IPS-18a (cell line): ENCODE measurements at regions not wholly inside any gene's neighbourhood (a gene's known extent, or its start where the extent isn't known, plus 50 kb on each side); places are given as distances from the start of the nearest gene placed in this dataset.

Experiments
- H3K27ac ChIP-seq: one replicate; pipeline ENCODE4 v1.5.1; 2013; ENCODE audit warnings: low read length
- H3K27me3 ChIP-seq: one replicate; pipeline ENCODE4 v1.6.1; 2013; ENCODE audit warnings: mild to moderate bottlenecking, low read length; ENCODE audit not compliant: control insufficient read depth, insufficient read depth
- H3K36me3 ChIP-seq: one replicate; pipeline ENCODE4 v1.6.1; 2013; ENCODE audit warnings: low read depth, low read length; ENCODE audit not compliant: control insufficient read depth
- H3K4me1 ChIP-seq: one replicate; pipeline ENCODE4 v1.6.1; 2013; ENCODE audit warnings: low read depth, low read length; ENCODE audit not compliant: control insufficient read depth
- H3K4me3 ChIP-seq: one replicate; pipeline ENCODE4 v1.5.1; 2013; ENCODE audit warnings: low read length
- H3K9ac ChIP-seq: one replicate; pipeline ENCODE4 v1.6.1; 2013; ENCODE audit warnings: mild to moderate bottlenecking, low read length, moderate library complexity
- H3K9me3 ChIP-seq: one replicate; pipeline ENCODE4 v1.6.1; 2013; ENCODE audit warnings: low read depth, low read length; ENCODE audit not compliant: control insufficient read depth

DNA sequence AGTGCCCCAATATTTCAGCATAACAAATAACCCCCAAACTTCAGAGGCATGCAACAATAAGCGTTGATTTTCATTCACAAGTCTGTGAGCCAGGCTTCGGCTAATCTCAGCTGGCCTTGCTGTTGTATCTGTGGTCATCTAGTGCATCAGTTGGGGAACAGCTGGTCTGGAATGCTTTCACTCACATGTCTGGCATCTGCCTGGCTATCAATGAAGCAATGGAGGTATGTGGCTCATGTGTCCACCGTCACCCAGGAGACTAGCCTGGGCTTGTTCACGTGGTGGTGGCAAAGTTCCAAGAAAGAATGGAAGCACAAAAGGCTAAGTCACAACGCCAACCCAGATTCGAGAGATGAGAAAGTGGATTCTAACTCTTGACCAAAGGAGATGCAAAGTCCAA, 304.8 kb upstream of the ISX start:
- Histone ChIP-seq H3K9me3 (no peaks in the 10 kb centered on the region), H3K27me3 (no peaks in the 10 kb centered on the region), H3K27ac (no peak overlapping the region), H3K4me1 (no peaks in the 10 kb centered on the region), H3K4me3 (no peak overlapping the region), H3K9ac (no peak overlapping the region), H3K36me3 (no peaks in the 10 kb centered on the region)

DNA sequence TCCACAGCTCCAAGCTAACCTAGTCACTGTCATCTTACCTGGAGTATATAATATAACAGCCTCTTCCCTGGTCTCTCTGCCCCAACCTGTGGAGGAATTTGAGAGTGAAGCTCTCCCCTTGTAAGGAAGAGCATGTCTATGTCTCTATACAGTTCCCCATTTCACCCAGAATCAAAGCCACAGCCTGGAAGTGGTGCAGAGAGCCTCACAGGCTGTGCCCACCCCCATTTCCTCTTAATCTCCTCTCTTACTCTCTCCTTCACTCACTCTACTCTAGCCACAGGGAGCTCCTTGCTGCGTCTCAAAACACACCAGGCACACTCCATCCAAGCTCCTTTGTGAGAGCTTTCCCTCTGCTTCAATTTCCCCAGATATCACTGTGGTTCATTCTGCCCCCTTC, 302.5 kb upstream of the ISX start:
- Histone ChIP-seq H3K27ac (no peak overlapping the region), H3K9me3 (no peaks in the 10 kb centered on the region), H3K27me3 (no peaks in the 10 kb centered on the region), H3K9ac (no peak overlapping the region), H3K4me3 (no peak overlapping the region), H3K4me1 (no peaks in the 10 kb centered on the region), H3K36me3 (no peaks in the 10 kb centered on the region)

DNA sequence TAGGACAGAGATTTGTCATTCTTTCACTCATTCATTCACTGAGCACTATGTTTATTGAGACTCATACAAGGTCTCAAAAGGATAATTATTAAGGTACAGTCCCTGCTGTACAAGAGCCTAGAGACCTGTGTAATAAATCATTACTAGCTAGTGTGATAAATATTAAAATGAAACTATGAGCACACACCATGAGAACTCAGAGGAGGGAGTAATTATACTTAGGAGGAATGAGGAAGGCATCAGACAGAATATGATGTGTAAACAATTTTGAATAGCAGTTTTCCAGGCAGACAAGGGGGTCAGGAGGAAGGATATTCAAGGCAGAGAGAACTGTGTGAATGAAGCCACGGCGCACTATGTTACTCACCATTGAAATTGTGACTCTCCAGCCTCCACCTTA, 300.8 kb upstream of the ISX start:
- Histone ChIP-seq H3K9me3 (no peaks in the 10 kb centered on the region), H3K4me3 (no peak overlapping the region), H3K4me1 (peaks cover 10% of the 10 kb centered on the region), H3K27me3 (no peaks in the 10 kb centered on the region), H3K9ac (no peak overlapping the region), H3K27ac (no peak overlapping the region), H3K36me3 (no peaks in the 10 kb centered on the region)

DNA sequence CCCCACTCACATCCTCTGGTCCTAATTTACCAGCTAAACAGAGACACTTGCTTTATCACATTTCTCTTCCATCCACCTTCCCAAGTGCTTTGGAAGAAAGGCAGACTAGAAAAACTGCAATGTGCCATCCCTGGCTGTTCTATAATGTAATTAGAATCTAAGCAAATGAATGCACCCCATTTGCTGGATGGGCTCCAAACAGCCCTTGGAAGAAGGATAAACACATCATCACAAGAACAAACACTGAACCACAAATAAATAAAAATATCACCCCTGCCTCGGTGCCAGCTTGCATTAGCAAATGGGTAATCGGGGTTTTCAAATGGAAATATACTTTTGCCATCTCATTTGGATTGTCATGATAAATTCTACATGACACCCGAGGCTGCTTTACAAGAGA, 296.6 kb upstream of the ISX start:
- no peak overlapping the region for H3K9ac ChIP-seq
- no peak overlapping the region for H3K27ac ChIP-seq
- peaks cover 16% of the 10 kb centered on the region for H3K4me1 ChIP-seq
- no peaks in the 10 kb centered on the region for H3K27me3 ChIP-seq
- H3K9me3 ChIP-seq, result no peaks in the 10 kb centered on the region
- H3K36me3 ChIP-seq, result no peaks in the 10 kb centered on the region
- H3K4me3 ChIP-seq, result no peak overlapping the region

DNA sequence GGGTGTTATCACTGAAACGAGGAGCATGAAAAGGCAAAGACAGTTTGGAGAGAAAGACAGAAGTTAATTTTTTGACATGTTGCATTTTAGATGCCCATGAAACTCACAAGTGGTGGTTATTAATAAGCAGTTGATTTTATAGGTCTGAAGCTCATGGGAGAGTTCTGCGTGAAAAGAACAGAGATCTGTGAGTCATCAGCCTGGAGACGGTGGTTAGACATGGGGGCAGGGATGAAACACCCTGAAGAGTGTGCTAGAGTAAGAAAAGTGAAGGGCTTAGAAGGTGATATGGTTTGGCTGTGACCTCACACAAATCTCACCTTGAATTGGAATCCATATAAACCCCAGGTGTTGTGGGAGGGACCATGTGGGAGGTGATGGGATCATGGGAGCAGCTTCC, 289.1 kb upstream of the ISX start:
- no peaks in the 10 kb centered on the region for H3K27me3 ChIP-seq
- peaks cover 8% of the 10 kb centered on the region for H3K9me3 ChIP-seq
- H3K9ac ChIP-seq, result no peak overlapping the region
- no peaks in the 10 kb centered on the region for H3K36me3 ChIP-seq
- H3K4me3 ChIP-seq, result no peak overlapping the region
- no peak overlapping the region for H3K27ac ChIP-seq
- H3K4me1 ChIP-seq, result no peaks in the 10 kb centered on the region

DNA sequence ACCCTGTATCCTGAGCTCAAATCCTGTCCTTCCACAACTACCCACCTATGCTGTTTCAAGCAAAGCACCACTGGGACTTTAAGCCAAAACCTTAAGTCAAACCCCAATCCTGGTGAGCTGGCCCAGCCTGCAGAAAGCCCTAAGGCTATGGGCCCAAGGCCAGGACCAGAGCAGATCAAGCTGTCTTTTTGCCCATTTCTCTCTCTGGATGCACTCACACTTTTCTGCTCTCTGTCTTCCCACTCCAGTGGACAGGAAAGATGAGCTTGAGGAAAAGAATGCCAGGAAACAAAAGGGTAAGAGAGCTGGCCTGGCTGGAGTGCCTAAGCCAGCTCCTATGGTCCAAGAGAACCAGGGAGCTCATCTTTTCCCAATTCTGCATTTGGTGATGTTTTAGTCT, 284.3 kb upstream of the ISX start:
- H3K27ac ChIP-seq, result no peak overlapping the region
- H3K27me3 ChIP-seq, result no peaks in the 10 kb centered on the region
- H3K9ac ChIP-seq, result no peak overlapping the region

DNA sequence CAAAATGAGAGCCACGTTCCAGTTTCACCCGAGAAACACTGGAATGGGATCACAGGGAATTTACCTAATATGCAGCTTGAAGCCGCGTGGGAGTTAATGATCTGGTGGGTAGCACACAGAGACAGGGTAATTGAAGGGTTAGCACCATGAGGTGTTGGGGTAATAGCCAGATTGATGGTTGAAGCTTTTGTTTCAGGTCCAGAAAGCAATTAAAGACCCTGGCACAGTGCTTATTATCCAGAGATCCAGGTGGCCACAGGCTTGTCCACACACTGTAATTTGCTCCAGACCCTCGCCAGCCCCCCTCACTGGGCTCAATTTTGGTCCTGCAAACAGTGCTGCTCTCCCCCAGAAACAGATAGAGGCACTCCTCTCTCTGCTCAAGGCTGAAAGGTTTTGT, 282.5 kb upstream of the ISX start:
- H3K27ac ChIP-seq, result no peak overlapping the region
- H3K4me3 ChIP-seq, result no peak overlapping the region
- H3K9ac ChIP-seq, result no peak overlapping the region
- no peaks in the 10 kb centered on the region for H3K27me3 ChIP-seq
- peaks cover 15% of the 10 kb centered on the region for H3K4me1 ChIP-seq
- no peaks in the 10 kb centered on the region for H3K36me3 ChIP-seq
- no peaks in the 10 kb centered on the region for H3K9me3 ChIP-seq

More for the DNA sequence above, 284.3 kb upstream of the ISX start:
- peaks cover 8% of the 10 kb centered on the region for H3K9me3 ChIP-seq
- no peak overlapping the region for H3K4me3 ChIP-seq
- H3K36me3 ChIP-seq, result no peaks in the 10 kb centered on the region
- H3K4me1 ChIP-seq, result peaks cover 15% of the 10 kb centered on the region

DNA sequence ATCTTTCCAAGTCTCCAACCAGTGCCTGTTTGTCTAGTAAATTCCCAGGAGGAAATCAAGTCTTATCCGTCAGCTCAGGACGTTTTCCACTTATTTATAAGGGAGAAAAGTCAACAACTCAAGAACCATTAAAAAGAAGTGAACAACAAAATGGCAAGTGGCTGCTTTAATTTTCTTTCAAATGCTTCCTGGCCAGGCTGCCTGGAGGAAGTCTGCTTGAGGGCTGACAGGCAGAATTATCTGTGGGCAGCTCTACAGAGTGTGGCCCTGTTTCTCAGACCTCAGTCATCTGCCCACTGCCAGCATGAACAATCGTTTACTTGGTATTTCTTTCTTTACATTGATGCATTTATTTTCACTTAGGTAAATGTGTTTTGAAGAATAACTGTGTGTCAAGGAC, 281.9 kb upstream of the ISX start:
- Histone ChIP-seq H3K9ac (no peak overlapping the region), H3K27ac (no peak overlapping the region), H3K4me1 (peaks cover 15% of the 10 kb centered on the region)

DNA sequence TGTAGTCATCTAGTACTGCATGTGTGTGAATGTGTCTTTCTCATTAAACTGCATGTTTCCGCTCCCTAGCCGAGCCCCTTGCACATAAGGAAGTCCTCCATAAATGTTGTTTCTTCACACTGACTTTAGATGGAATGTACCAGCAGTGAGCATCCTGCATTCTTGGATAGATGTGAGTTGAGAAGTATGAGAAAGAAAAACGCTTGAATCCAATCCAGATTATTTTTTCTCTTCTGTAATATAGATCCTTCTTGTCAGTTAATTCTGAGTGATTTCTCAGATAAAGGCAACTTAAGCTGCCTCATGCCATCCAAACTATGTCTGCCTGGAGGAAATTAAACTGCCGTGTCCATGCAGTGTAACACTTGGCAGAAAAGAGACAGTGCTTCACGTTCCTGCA, 268.1 kb upstream of the ISX start:
- Histone ChIP-seq H3K9me3 (no peaks in the 10 kb centered on the region), H3K9ac (no peak overlapping the region), H3K27me3 (no peaks in the 10 kb centered on the region), H3K27ac (no peak overlapping the region), H3K4me1 (no peaks in the 10 kb centered on the region), H3K36me3 (no peaks in the 10 kb centered on the region), H3K4me3 (no peak overlapping the region)

More for the DNA sequence above, 281.9 kb upstream of the ISX start:
- H3K36me3 ChIP-seq, result no peaks in the 10 kb centered on the region
- H3K27me3 ChIP-seq, result no peaks in the 10 kb centered on the region
- no peaks in the 10 kb centered on the region for H3K9me3 ChIP-seq
- no peak overlapping the region for H3K4me3 ChIP-seq

DNA sequence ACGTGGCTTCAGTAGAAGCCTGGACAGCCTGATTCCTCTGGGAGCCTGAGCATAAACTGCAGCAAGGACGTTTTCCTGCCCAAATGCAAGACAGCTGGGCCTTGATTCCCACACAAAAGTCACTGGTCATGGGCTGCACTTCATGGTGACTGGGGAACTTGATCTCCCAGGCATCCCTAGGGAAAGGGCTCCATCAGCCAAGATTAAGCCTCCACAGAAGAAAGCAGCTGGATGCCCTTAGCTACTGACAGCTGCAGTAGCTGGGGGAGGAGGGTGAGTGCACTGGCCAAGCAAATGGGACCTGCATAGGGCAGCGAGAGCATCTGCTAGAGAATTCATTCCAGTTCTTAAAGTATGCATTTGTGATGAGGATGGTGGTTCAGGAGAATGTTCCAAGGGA, 267.4 kb upstream of the ISX start:
- Histone ChIP-seq H3K9ac (no peak overlapping the region), H3K27me3 (no peaks in the 10 kb centered on the region), H3K4me1 (no peaks in the 10 kb centered on the region), H3K36me3 (no peaks in the 10 kb centered on the region), H3K9me3 (no peaks in the 10 kb centered on the region), H3K27ac (no peak overlapping the region), H3K4me3 (no peak overlapping the region)

DNA sequence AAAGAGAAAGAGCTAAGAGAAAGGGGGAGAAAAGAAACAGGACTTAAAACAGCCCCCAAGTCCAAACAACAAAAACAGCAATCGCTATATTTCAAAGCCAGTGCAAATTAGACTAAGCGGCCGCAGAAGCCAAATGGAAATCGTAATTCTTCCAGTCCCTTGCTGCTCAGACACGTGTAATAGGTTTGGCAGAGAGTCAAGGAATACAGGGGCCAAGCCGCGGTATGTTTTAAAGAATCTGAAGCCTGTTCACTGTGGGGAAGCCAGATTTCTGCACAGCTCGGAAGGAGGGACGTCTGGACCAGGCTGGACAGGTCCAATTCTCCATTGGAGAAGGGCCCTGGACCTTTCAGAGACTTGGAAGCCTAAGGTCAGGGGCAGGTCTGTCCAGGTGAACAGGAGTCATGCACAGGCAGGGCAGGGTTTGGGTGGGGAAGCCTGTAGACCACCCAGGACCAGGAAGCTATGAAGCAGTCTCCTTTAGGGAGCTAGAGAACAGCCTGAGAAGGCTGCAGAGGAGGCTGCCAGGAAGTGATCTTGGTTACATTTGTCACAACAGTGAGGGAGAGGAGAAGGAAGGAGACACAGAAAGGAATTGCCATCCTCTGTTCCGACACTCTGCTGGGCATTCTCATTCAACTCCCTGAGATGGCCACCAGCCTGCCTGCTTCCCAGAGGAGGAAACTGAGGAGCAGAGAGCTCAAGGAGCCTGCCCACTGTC, 265.5 kb upstream of the ISX start:
- Histone ChIP-seq H3K4me1 (no peaks in the 10 kb centered on the region), H3K36me3 (no peaks in the 10 kb centered on the region), H3K27ac (no peak overlapping the region), H3K4me3 (no peak overlapping the region), H3K27me3 (no peaks in the 10 kb centered on the region), H3K9me3 (no peaks in the 10 kb centered on the region), H3K9ac (no peak overlapping the region)

DNA sequence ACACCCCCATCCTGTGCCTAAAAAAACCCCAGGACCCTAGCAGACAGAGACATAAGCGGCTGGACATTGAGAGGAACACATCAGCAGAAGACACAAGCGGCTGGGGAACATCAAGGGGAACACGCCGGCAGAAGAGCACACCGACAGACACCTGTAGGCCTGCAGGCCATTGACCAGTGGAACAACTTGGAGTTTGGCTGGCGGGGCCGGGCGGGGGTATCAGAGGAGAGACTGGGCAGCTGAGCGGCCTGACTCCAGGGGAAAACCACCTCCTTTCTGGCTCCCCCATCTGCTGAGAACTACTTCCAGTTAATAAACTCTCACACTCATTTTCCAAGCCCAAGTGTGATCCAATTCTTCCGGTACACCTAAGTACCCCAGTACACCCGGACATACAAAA, 264.7 kb upstream of the ISX start:
- H3K9me3 ChIP-seq, result no peaks in the 10 kb centered on the region
- no peak overlapping the region for H3K27ac ChIP-seq
- H3K4me3 ChIP-seq, result no peak overlapping the region
- no peak overlapping the region for H3K9ac ChIP-seq
- H3K27me3 ChIP-seq, result no peaks in the 10 kb centered on the region
- no peaks in the 10 kb centered on the region for H3K36me3 ChIP-seq
- no peaks in the 10 kb centered on the region for H3K4me1 ChIP-seq
